22Rv1 (cell line): ENCODE measurements at regions not wholly inside any gene's neighbourhood (a gene's known extent, or its start where the extent isn't known, plus 50 kb on each side); places are given as distances from the start of the nearest gene placed in this dataset.

Experiments used
- CTCF ChIP-seq: fragments of 450-650 bp; IDR thresholded peaks from 2 replicates; pipeline ENCODE4 v1.5.1; 2017; ENCODE audit warnings: mild to moderate bottlenecking
- ZFX ChIP-seq: fragments of 450-650 bp; IDR thresholded peaks from 2 replicates; pipeline ENCODE4 v1.6.1; 2017; ENCODE audit warnings: antibody characterized with exemption, borderline replicate concordance

GRCh38 chr3:7977245-7978086 is 524.2 kb upstream of the LMCD1 start:
- no peak for TF ChIP-seq CTCF
- TF ChIP-seq ZFX, result no peak
